A673 (cell line): ENCODE measurements at regions not wholly inside any gene's neighbourhood (a gene's known extent, or its start where the extent isn't known, plus 50 kb on each side); places are given as distances from the start of the nearest gene placed in this dataset.

ENCODE experiments used
- BruUV-seq: library from RNA; stranded (reverse); fragments of 400-500 nt; replicated peaks from 2 replicates; lab custom pipeline; 2021; lab: Mats Ljungman, UMichigan
- CTCF ChIA-PET: fragments of 300-600 bp; sonication (Branson Sonifier 250); formaldehyde crosslinking; loops from one replicate; lab custom pipeline; 2022; ENCODE audit warnings: antibody characterized with exemption; lab: Charles Lee
- POLR2A ChIA-PET: fragments of 300-600 bp; sonication (Branson Sonifier 250); formaldehyde crosslinking; loops from one replicate; lab custom pipeline; 2022; ENCODE audit warnings: antibody characterized with exemption; ENCODE audit not compliant: low non-redundant PET; lab: Charles Lee
- DNase-seq: peaks from one replicate; pipeline ENCODE4 v3.0.0-alpha.2; 2015; ENCODE audit warnings: low spot score
- H3K27ac ChIP-seq: fragments of 200-600 bp; sonication (generic); 2 replicates; pipeline ENCODE4 v1.5.1; 2016; ENCODE audit warnings: mixed run types, low read depth, mild to moderate bottlenecking, mixed read lengths, antibody characterized with exemption, low read length; ENCODE audit not compliant: poor library complexity, severe bottlenecking
- H3K27me3 ChIP-seq: fragments of 200-600 bp; sonication (generic); replicated peaks from 2 replicates; pipeline ENCODE4 v1.6.1; 2017; ENCODE audit warnings: mixed run types, low read depth, mild to moderate bottlenecking, mixed read lengths, antibody characterized with exemption, low read length; ENCODE audit not compliant: insufficient read depth, poor library complexity
- H3K36me3 ChIP-seq: fragments of 200-600 bp; sonication (generic); 2 replicates; pipeline ENCODE4 v1.6.1; 2016; ENCODE audit warnings: mixed run types, mild to moderate bottlenecking, mixed read lengths, antibody characterized with exemption, low read length; ENCODE audit not compliant: insufficient read depth, poor library complexity, severe bottlenecking
- H3K4me1 ChIP-seq: fragments of 200-600 bp; sonication (generic); 2 replicates; pipeline ENCODE4 v1.6.1; 2017; ENCODE audit warnings: mixed run types, mild to moderate bottlenecking, mixed read lengths, antibody characterized with exemption, low read length; ENCODE audit not compliant: insufficient read depth, poor library complexity, severe bottlenecking
- H3K4me3 ChIP-seq: fragments of 200-600 bp; sonication (generic); 2 replicates; pipeline ENCODE4 v1.5.1; 2016; ENCODE audit warnings: low read depth, mixed run types, mild to moderate bottlenecking, mixed read lengths, low read length; ENCODE audit not compliant: poor library complexity, severe bottlenecking
- H3K9me3 ChIP-seq: fragments of 200-600 bp; sonication (generic); 2 replicates; pipeline ENCODE4 v1.6.1; 2016; ENCODE audit warnings: mixed run types, low read depth, mild to moderate bottlenecking, mixed read lengths, antibody characterized with exemption, low read length; ENCODE audit not compliant: poor library complexity, severe bottlenecking
- EZH2 ChIP-seq: fragments of 200-600 bp; sonication (generic); IDR thresholded peaks from 2 replicates; pipeline ENCODE4 v1.6.1; 2017; ENCODE audit warnings: borderline replicate concordance, low read depth, mild to moderate bottlenecking, mixed read lengths, antibody characterized with exemption, low read length; ENCODE audit not compliant: poor library complexity, severe bottlenecking
- intact Hi-C: fragments of 100-400 bp; cut with micrococcal nuclease; formaldehyde crosslinking; loops from one replicate; pipeline ENCODE4 v1.10.0; 2022; ENCODE audit not compliant: unreplicated experiment
- TF ChIP-seq, protein P1 (sequence below): fragments of 300-800, 200-600 bp; sonication (generic); conservative IDR thresholded peaks from 2 replicates; pipeline ENCODE4 v1.5.1; 2017; ENCODE audit warnings: low read depth, mild to moderate bottlenecking, antibody characterized with exemption, low read length, moderate library complexity, mixed read lengths

DNA sequence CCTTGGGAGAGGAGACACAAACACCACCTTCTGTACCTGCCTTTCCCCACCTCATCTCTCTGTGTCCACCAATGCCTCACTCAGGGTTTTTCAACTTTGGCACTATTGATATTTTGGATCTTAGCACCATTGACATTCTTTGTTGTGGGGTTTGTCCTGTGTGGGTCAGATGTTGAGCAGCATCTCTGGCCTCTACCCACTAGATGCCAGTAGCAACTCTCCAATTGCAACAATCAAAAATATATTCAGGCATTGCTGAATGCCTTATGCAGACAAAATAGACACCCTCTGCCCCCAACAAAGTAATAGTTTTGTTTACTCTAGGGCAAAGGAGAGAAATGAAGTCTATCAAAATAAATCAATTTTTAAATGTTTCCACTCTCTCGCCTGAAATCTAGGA lies 1384.3 kb upstream of the NXPH2 start:
- BruUV-seq = no TSS peak
- POLR2A ChIA-PET = no interaction called here
- CTCF ChIA-PET = no interaction called here
- intact Hi-C loops = no loop called here
- H3K4me3 ChIP-seq = no peak overlapping the region
- H3K27me3 ChIP-seq = no peaks in the 10 kb centered on the region
- no peaks in the 10 kb centered on the region for H3K4me1 ChIP-seq
- TF ChIP-seq, protein P1, sequence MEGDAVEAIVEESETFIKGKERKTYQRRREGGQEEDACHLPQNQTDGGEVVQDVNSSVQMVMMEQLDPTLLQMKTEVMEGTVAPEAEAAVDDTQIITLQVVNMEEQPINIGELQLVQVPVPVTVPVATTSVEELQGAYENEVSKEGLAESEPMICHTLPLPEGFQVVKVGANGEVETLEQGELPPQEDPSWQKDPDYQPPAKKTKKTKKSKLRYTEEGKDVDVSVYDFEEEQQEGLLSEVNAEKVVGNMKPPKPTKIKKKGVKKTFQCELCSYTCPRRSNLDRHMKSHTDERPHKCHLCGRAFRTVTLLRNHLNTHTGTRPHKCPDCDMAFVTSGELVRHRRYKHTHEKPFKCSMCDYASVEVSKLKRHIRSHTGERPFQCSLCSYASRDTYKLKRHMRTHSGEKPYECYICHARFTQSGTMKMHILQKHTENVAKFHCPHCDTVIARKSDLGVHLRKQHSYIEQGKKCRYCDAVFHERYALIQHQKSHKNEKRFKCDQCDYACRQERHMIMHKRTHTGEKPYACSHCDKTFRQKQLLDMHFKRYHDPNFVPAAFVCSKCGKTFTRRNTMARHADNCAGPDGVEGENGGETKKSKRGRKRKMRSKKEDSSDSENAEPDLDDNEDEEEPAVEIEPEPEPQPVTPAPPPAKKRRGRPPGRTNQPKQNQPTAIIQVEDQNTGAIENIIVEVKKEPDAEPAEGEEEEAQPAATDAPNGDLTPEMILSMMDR = peak; percentile 29; the same call in 1 of the 2 replicates
- TF ChIP-seq EZH2 = no peak
- no peak overlapping the region for H3K27ac ChIP-seq
- no peaks in the 10 kb centered on the region for H3K36me3 ChIP-seq
- DNase-seq = no peak
- H3K9me3 ChIP-seq = peaks cover 11% of the 10 kb centered on the region

DNA sequence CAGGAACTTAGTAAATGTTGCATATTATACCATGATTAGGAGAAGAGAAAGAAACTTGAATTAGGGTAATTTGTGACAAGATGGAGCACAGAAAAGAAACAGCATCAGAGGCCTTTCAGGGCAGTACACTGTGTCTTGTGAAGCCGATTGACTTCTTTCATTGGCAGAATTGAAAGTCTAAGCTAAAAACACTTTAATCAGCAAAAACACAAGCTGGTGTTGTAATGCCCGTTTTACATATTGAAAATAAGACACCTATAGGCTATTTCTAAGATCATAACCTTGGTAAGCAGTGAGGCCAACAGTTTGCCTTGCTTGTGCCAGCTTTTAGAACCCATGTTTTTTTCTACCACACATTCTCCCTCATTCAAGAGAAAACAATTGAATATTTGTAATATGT lies 1378.1 kb upstream of the NXPH2 start:
- CTCF ChIA-PET = no interaction called here
- intact Hi-C loops = no loop called here
- Histone ChIP-seq H3K27me3 (no peaks in the 10 kb centered on the region), H3K27ac (no peak overlapping the region), H3K9me3 (peaks cover 17% of the 10 kb centered on the region), H3K4me1 (no peaks in the 10 kb centered on the region), H3K4me3 (no peak overlapping the region), H3K36me3 (no peaks in the 10 kb centered on the region)
- TF ChIP-seq, protein P1 = no peak
- TF ChIP-seq EZH2 = no peak
- no peak for DNase-seq
- POLR2A ChIA-PET = no interaction called here
- no TSS peak for BruUV-seq

DNA sequence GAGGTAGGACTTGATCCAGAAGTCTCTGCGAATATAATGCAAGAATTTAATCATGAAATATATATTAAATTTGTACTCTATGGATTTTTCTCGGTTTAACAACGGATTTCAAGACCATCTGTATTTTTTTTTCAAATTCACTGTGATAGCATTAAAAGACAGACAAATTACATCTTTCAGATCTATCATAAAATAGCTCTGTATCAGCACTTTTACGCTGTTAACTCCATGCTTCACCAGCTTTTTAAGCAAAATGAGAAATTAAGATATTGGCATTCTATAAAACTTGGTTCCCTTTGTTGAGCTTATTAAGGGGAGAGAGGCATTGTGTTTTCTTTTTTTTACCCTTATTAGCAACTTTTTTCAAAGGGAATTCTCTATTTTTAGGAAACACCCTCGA lies 1377.6 kb upstream of the NXPH2 start:
- BruUV-seq = no TSS peak
- ChIA-PET CTCF (no interaction called here), POLR2A (no interaction called here)
- DNase-seq = no peak
- intact Hi-C loops = no loop called here
- Histone ChIP-seq H3K27ac (no peak overlapping the region), H3K27me3 (no peaks in the 10 kb centered on the region), H3K36me3 (no peaks in the 10 kb centered on the region), H3K4me1 (no peaks in the 10 kb centered on the region), H3K9me3 (peaks cover 17% of the 10 kb centered on the region), H3K4me3 (no peak overlapping the region)
- TF ChIP-seq, protein P1 = no peak
- TF ChIP-seq EZH2 = no peak
